SK-N-MC (cell line): ENCODE measurements at regions not wholly inside any gene's neighbourhood (a gene's known extent, or its start where the extent isn't known, plus 50 kb on each side); places are given as distances from the start of the nearest gene placed in this dataset.

Experiments used
- EZH2 ChIP-seq: fragments of 200-600 bp; sonication (generic); IDR thresholded peaks from one replicate; pipeline ENCODE4 v1.6.1; 2017; ENCODE audit warnings: antibody characterized with exemption
- POLR2AphosphoS5 ChIP-seq: IDR thresholded peaks from 2 replicates; pipeline ENCODE4 v1.6.1; 2012; ENCODE audit warnings: mild to moderate bottlenecking, low read depth, low read length, borderline replicate concordance

DNA sequence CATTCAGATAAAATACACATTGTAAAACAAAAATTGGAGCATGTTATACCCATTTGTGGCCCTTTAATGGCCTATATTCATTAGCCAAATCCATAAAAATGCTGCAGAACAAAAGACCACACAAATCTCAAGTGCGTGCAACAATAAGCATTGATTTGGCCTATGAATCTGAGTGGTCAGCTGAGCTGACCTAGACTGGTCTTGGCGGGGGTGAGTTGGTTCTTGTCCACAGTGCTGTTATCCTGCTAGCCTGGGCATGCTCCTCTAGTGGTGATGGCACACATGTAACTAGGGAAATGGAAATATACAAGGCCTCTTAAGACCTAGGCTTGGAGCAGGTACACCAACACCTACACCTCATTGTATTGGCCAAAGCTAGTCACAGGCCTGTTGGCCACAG is 122.2 kb upstream of the TBCA start:
- TF ChIP-seq EZH2: no peak
- TF ChIP-seq POLR2AphosphoS5: no peak
